Endometrial microvascular endothelial cells (primary cell): ENCODE measurements at regions not wholly inside any gene's neighbourhood (a gene's known extent, or its start where the extent isn't known, plus 50 kb on each side); places are given as distances from the start of the nearest gene placed in this dataset.

ENCODE experiments used
- in situ Hi-C: cut with HindIII; loops from 2 replicates; pipeline ENCODE4 v1.10.0; 2017; ENCODE audit warnings: low sequenced_read_pairs, low pct_unique_long_range_greater_than_20kb; ENCODE audit errors: inconsistent ontology term

GRCh38 chr22:47628477-47629272, 866.2 kb downstream of the TBC1D22A start:
- in situ Hi-C loops: no loop called here

- in situ Hi-C loops: no loop called here
Observed at GRCh38 chr22:47627556-47628253, 865.3 kb downstream of the TBC1D22A start.

GRCh38 chr22:47626428-47627390, 864.3 kb downstream of the TBC1D22A start:
- in situ Hi-C loops: no loop called here

- in situ Hi-C loops: no loop called here
Observed at GRCh38 chr22:47625531-47626427, 863.3 kb downstream of the TBC1D22A start.

GRCh38 chr22:47625013-47625385, 862.5 kb downstream of the TBC1D22A start:
- in situ Hi-C loops: no loop called here

- in situ Hi-C loops: no loop called here
Observed at GRCh38 chr22:47624252-47625012, 862.0 kb downstream of the TBC1D22A start.

GRCh38 chr22:47623763-47624148, 861.3 kb downstream of the TBC1D22A start:
- in situ Hi-C loops: no loop called here

- in situ Hi-C loops: no loop called here
Observed at GRCh38 chr22:47623066-47623762, 860.8 kb downstream of the TBC1D22A start.

- in situ Hi-C loops: no loop called here
Observed at GRCh38 chr22:47622541-47622940, 860.1 kb downstream of the TBC1D22A start.

- in situ Hi-C loops: no loop called here
Observed at GRCh38 chr22:47621253-47621652, 858.8 kb downstream of the TBC1D22A start.

- in situ Hi-C loops: no loop called here
Observed at GRCh38 chr22:47620391-47620790, 857.9 kb downstream of the TBC1D22A start.

- in situ Hi-C loops: no loop called here
Observed at GRCh38 chr22:47619631-47620030, 857.2 kb downstream of the TBC1D22A start.

GRCh38 chr22:47618180-47619010, 855.9 kb downstream of the TBC1D22A start:
- in situ Hi-C loops: no loop called here

- in situ Hi-C loops: no loop called here
Observed at GRCh38 chr22:47617186-47617585, 854.7 kb downstream of the TBC1D22A start.

GRCh38 chr22:47616396-47617020, 854.1 kb downstream of the TBC1D22A start:
- in situ Hi-C loops: no loop called here

GRCh38 chr22:47615051-47615450, 852.6 kb downstream of the TBC1D22A start:
- in situ Hi-C loops: no loop called here
